ENCODE measurements at regions not wholly inside any gene's neighbourhood (a gene's known extent, or its start where the extent isn't known, plus 50 kb on each side); places are given as distances from the start of the nearest gene placed in this dataset.
"Not testable (repeated sequence)": the region's sequence is repeated elsewhere in the genome, so short reads cannot be mapped to it uniquely, and the experiment has no call there.

- not testable (repeated sequence) for DNase-seq (ENCODE audit: low read depth, low spot score)
Measured at GRCh38 chr1:5766996-5767395, 225.2 kb downstream of the NPHP4 start.

GRCh38 chr1:5765997-5766913 lies 226.0 kb downstream of the NPHP4 start:
- no peak for DNase-seq (ENCODE audit: low read depth, low spot score)

- DNase-seq (ENCODE audit: low read depth, low spot score), result no peak
Measured at GRCh38 chr1:5765483-5765882, 226.7 kb downstream of the NPHP4 start.

GRCh38 chr1:5764959-5765358 lies 227.3 kb downstream of the NPHP4 start:
- no peak for DNase-seq (ENCODE audit: low read depth, low spot score)

- no peak for DNase-seq (ENCODE audit: low read depth, low spot score)
Measured at GRCh38 chr1:5764464-5764863, 227.8 kb downstream of the NPHP4 start.

GRCh38 chr1:5763696-5764370 lies 228.4 kb downstream of the NPHP4 start:
- DNase-seq (ENCODE audit: low read depth, low spot score), result no peak

- no peak for DNase-seq (ENCODE audit: low read depth, low spot score)
Measured at GRCh38 chr1:5758859-5759578, 233.2 kb downstream of the NPHP4 start.

GRCh38 chr1:5758000-5758858 lies 234.0 kb downstream of the NPHP4 start:
- no peak for DNase-seq (ENCODE audit: low read depth, low spot score)

GRCh38 chr1:5757187-5757805 lies 234.9 kb downstream of the NPHP4 start:
- DNase-seq (ENCODE audit: low read depth, low spot score), result no peak

- DNase-seq (ENCODE audit: low read depth, low spot score), result no peak
Measured at GRCh38 chr1:5756434-5757186, 235.6 kb downstream of the NPHP4 start.

- no peak for DNase-seq (ENCODE audit: low read depth, low spot score)
Measured at GRCh38 chr1:5755552-5756125, 236.6 kb downstream of the NPHP4 start.

- no peak for DNase-seq (ENCODE audit: low read depth, low spot score)
Measured at GRCh38 chr1:5754817-5755551, 237.2 kb downstream of the NPHP4 start.

- no peak for DNase-seq (ENCODE audit: low read depth, low spot score)
Measured at GRCh38 chr1:5753549-5754421, 238.4 kb downstream of the NPHP4 start.

- no peak for DNase-seq (ENCODE audit: low read depth, low spot score)
Measured at GRCh38 chr1:5752746-5753548, 239.3 kb downstream of the NPHP4 start.

- no peak for DNase-seq (ENCODE audit: low read depth, low spot score)
Measured at GRCh38 chr1:5751833-5752745, 240.1 kb downstream of the NPHP4 start.

GRCh38 chr1:5751163-5751540 lies 241.1 kb downstream of the NPHP4 start:
- DNase-seq (ENCODE audit: low read depth, low spot score), result no peak
